Amniotic epithelial cell (primary cell): ENCODE measurements at regions not wholly inside any gene's neighbourhood (a gene's known extent, or its start where the extent isn't known, plus 50 kb on each side); places are given as distances from the start of the nearest gene placed in this dataset.
"Not testable (repeated sequence)": the region's sequence is repeated elsewhere in the genome, so short reads cannot be mapped to it uniquely, and the experiment has no call there.

Source experiments
- DNase-seq: peaks from one replicate; pipeline ENCODE4 v3.0.0-alpha.2; 2010; ENCODE audit warnings: low read depth

DNA sequence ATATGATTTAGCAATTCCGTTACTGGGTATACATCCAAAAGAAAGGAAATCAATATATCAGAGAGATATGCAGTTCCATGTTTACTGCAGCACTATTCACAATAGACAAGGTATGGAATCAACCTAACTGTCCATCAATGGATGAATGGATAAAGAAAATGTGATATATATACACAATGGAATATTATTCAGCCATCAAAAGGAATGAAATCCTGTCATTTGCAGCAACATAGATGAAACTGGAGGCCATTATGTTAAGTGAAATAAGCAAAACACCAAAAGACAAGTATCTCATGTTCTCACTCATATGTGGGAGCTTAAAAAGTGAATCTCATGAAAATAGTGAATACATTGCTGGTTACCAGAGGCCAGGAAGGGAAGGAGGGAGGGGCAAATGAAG lies 390.8 kb downstream of the ZFHX3 start:
- DNase-seq: no peak

GRCh38 chr16:72654535-72654934 lies 393.4 kb downstream of the ZFHX3 start:
- no peak for DNase-seq

DNA sequence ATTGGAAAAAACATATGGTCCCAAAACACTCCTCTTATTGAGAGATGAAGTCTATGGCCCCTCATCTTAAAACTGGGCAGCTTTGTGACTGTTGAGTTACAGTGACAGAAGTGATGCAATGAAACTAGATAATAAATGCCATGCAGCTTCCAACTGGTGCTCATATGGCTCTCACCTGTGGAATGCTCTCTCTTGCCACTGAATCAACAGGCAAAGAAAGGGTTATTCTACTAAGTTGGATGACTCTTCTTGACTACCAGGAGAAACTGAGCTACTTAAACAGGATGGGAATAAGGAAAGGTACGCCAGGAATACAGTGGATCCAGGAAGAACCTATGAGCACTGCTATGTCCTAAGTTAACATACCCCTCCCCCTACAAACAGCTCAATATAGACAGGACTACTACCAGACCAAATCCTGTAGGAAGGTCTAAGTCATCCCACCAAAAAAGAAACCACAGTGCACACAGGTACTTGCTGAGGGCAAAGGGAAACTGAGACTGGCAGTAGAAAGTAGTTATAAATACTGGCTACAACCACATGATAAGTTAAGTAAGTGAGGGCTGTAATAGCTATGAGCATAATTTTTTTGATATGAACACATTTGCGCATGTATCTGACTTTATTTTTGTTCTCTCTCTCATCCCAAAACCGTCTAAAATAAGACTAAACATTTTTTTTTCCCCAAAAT lies 398.5 kb downstream of the ZFHX3 start:
- DNase-seq: no peak

DNA sequence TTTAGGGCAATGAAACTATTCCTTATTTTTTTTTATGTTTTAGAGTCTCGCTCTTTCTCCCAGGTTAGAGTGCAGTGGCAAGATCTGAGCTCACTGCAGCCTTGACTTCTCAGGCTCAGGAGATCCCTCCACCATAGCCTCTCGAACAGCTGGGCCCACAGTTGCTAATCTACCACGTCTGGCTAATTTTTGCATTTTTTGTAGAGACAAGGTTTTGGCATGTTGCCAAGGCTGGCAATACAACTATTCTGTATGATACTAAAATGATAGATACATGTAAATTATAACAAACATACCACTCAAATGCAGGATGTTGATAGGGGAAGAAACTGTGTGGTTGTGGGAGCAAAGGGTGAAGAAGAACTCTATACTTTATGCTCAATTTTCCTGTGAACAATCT lies 401.3 kb downstream of the ZFHX3 start:
- no peak for DNase-seq

DNA sequence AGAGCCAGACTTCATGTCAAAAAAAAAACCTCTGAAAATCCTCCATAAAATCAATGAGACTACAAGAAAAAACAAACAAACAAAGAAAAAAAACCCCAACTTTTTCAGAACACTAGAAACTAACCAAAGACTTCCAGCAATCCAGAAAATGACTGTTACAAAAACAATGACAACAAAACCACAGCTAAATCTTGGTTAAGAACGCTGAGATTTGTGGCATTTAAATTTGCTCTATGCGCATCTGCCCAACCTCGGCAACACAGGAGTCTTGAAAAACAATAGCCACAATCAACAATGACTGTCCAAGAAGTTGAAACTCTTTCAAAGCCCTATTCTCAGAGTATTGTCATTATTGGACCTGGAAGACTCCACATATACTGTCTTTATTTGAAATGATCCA lies 402.4 kb downstream of the ZFHX3 start:
- peak; percentile 63 for DNase-seq

DNA sequence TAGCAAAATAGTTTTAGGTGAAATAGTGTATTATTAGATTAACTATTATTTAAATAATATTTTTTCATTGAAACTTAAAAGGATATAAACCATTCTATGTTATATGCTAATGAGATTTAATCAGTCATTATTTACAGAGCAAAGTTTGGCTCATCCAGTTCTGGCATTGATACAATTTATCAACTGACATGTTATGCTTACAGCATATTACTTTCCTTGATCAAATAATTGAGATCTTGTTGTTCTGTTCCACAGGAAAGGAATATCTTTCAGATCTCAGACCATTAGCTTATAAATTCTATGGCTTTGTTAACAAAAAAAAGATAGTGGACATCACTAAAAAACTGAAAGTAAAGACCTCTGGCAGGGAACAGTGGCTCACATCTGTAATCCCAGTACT lies 403.0 kb downstream of the ZFHX3 start:
- no peak for DNase-seq

GRCh38 chr16:72639494-72639893 lies 408.4 kb downstream of the ZFHX3 start:
- no peak for DNase-seq

- DNase-seq: peak; percentile 96
Observed at GRCh38 chr16:72637306-72637705, 410.6 kb downstream of the ZFHX3 start.

DNA sequence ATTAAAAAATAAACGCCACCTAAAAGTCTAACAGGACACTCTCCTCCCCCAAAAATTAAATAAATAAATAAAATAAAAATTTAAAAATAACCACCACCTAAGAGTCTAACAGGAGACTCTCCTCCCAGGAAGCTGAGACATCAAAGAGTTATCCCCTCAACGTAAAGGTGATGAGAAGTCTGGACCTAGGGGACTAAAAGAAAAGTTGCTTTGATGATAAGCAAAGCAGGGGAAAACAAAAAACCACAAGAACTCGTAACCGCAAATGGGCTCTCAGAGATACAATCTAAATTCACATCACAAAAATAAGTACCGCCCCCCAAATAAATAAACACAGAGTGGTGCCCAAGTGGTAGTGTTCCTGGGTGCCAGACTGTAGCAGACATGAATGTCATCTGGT lies 412.2 kb downstream of the ZFHX3 start:
- no peak for DNase-seq

DNA sequence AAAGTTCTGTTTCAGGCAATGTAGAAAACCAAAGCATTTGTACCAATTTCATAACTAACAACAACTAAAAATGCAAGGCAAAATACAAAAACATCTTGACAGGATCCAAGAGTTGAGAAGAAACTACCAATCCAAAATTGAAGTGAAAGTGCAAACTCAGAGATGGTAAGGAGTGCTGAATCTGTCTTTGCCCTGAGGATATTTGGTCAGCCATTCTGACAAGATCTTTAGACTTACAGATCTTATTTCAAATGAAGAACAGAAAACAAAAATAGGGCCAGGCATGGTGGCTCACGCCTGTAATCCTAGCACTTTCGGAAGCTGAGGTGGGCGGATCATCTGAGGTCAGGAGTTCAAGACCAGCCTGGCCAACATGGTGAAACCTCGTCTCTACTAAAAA lies 412.8 kb downstream of the ZFHX3 start:
- no peak for DNase-seq

DNA sequence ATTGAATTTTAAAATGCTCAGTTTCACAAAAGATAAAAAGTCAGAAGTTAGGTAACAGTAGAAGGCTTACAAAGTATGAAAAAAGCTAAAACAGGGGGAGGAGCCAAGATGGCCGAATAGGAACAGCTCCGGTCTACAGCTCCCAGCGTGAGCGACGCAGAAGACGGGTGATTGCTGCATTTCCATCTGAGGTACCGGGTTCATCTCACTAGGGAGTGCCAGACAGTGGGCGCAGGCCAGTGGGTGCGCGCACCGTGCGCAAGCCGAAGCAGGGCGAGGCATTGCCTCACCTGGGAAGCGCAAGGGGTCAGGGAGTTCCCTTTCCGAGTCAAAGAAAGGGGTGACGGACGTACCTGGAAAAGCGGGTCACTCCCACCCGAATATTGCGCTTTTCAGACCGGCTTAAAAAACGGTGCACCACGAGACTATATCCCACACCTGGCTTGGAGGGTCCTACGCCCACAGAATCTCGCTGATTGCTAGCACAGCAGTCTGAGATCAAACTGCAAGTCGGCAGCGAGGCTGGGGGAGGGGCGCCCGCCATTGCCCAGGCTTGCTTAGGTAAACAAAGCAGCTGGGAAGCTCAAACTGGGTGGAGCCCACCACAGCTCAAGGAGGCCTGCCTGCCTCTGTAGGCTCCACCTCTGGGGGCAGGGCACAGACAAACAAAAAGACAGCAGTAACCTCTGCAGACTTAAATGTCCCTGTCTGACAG lies 420.6 kb downstream of the ZFHX3 start:
- not testable (repeated sequence) for DNase-seq

- no peak for DNase-seq
Observed at GRCh38 chr16:72626623-72627022, 421.3 kb downstream of the ZFHX3 start.

GRCh38 chr16:72621651-72622050 lies 426.3 kb downstream of the ZFHX3 start:
- DNase-seq: peak; percentile 11

DNA sequence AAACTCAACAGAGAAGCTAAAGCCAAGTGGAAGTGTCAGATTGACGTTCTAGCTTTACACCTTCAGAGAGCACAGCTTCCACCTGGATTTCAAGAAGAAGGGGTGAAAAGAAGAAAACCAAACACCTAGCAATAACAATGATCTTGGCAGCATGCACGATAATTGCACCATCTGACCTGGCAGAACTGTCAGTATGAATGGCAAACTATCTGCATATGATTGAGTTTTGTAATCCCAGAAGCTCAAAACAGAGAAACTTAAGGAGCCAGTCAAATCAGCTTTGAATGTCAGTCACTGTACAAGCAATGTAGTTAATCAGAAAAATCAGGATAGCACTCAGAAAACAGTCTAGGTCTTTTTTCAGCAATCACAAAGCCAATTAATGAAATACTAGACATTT lies 427.1 kb downstream of the ZFHX3 start:
- no peak for DNase-seq

- no peak for DNase-seq
Observed at GRCh38 chr16:72620348-72620747, 427.6 kb downstream of the ZFHX3 start.

GRCh38 chr16:72615856-72616255 lies 432.1 kb downstream of the ZFHX3 start:
- DNase-seq: no peak

DNA sequence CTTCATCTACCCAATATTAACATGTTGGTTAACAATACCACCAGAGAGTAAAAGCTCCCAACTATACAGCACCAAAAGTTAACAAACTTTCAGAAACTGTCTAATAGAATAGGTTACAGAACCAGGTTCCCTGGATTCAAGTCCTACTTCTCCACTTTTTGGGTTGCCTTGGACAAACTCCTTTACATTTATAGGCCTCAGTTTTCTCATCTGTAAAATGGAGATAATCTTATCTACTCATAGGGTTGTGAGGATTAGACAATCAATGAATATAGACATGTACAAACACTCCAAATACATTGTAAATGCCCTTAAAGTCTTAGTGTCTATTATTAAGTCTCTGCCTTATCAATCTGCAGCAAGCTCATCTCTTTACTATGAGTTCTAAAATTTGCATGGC lies 435.2 kb downstream of the ZFHX3 start:
- no peak for DNase-seq

DNA sequence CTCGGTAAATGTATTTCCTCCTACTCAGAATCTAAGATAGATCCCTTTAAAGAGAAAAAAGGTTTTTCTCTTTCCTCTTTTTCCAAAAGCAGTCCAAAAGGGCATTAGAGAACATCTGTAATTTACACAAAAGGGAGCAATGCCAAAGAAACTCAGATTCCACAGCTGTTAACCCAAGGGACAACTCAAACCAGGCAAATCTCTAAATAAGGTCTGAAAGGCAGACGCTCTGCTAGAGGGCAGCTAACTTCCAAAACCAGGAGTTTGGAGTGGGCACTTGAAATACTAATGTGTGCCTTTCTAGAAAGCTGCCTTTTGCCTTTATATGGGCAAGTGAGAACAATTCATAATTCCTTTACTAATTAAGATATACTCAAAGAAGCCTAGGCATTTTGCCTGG lies 435.7 kb downstream of the ZFHX3 start:
- no peak for DNase-seq

DNA sequence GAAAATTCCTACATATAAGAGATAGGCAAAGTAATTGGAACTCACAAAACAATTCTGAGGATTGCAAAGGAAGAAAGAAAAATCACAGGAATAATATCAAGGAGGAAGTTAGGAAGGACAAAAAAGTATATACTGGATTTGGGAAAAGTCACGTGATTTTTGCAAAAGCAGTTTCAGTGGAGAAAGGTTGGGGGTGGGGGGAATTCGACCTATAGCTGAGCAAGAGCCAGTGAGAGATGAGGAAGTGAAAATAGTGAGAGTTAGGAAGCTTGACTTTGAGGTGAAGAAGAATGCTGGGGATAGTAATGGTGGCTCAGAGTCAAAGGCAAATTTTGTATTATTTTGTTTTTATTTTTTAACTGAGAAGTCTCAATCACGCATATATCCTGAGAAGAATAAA lies 438.0 kb upstream of the PMFBP1 start:
- DNase-seq: no peak

DNA sequence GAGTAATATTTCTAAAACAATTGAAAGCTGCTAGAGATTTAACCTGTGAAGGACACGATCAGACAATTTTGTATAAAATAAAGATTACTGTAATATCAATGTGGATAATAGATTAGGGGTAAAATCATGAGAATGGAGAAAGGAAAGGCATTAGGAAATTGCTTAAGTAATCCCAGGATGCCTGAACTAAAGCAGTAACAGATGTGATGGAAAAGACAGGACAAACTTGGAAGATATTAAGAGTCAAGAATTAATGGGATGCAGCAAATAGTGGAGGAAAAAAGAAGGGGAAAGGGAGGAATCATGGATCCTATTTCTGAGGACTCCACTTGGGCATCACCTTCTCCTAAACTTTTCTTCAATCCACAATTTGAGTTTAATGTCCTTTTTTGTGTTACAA lies 437.1 kb upstream of the PMFBP1 start:
- no peak for DNase-seq

DNA sequence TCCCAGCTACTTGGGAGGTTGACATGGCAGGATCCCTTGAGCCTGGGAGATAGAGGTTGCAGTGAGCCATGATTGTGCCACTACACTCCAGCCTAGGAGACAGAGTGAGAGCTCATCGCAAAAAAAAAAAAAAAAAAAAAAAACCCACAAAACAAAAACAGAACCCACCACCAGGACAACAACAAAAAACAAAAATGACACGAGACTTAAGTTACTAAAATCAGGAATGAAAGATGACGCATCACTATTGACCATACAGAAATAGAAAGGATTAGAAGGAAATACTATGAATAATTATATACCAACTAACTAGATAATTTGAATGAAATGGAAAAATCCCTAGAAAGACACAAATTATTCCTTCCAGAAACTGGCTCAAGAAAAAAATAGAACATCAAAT lies 432.4 kb upstream of the PMFBP1 start:
- DNase-seq: no peak

GRCh38 chr16:72602499-72602898 lies 430.5 kb upstream of the PMFBP1 start:
- DNase-seq: no peak

DNA sequence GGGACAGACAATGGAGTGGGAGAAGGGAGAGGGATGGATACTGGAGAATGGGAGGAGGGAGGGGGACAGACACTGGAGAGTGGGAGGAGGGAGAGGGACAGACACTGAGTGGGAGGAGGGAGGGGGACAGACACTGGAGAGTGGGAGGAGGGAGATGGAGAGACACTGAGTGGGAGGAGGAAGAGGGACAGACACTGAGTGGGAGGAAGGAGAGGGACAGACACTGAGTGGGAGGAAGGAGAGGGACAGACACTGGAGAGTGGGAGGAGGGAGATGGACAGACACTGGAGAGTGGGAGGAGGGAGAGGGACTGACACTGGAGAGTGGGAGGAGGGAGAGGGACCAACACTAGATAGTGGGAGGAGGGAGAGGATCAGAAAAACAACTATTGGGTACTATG lies 426.7 kb upstream of the PMFBP1 start:
- no peak for DNase-seq

DNA sequence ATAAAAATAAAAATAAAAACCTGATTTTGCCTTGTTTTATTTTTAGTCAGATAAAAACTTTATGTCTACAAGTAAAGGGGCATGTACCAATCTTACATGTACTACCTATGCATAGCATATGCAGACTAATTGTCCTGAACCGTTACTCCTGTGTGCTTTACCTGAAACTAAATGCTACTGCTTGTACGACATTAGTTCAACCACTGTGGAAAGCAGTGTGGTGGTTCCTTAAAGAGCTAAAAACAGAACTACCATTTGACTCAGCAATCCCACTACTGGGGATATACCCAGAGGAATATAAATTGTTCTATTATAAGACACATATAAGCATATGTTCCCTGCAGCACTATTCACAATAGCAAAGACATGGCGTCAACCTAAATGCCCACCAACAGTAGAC lies 426.0 kb upstream of the PMFBP1 start:
- no peak for DNase-seq
